HEK293 (cell line): ENCODE measurements at regions not wholly inside any gene's neighbourhood (a gene's known extent, or its start where the extent isn't known, plus 50 kb on each side); places are given as distances from the start of the nearest gene placed in this dataset.

ENCODE experiments used
- CTCF ChIP-seq: fragments of 450-650 bp; formaldehyde crosslinking; IDR thresholded peaks from 2 replicates; pipeline ENCODE4 v1.5.1; 2016; ENCODE audit warnings: missing biosample characterization, missing genetic modification characterization
- ZNF548 ChIP-seq: fragments of 450-650 bp; formaldehyde crosslinking; IDR thresholded peaks from 2 replicates; pipeline ENCODE4 v1.5.1; 2016; ENCODE audit warnings: missing biosample characterization, missing genetic modification characterization
- ZNF610 ChIP-seq: fragments of 450-650 bp; formaldehyde crosslinking; IDR thresholded peaks from 2 replicates; pipeline ENCODE4 v1.5.1; 2016; ENCODE audit warnings: missing biosample characterization, missing genetic modification characterization, borderline replicate concordance

GRCh38 chr6:168244961-168245551 lies 74.5 kb downstream of the DACT2 start:
- no peak for TF ChIP-seq ZNF610 (tag by site-specific recombination)
- no peak for TF ChIP-seq CTCF (tag by site-specific recombination)
- TF ChIP-seq ZNF548 (tag by site-specific recombination): no peak
